T-helper 1 cell treated with Interleukin-12 subunit alpha and Interleukin-12 subunit beta and Interleukin-4 antibody, amounts not matched to agents 30 μg/mL and 1 μg/mL, for 36 hours (primary cell): ENCODE measurements at regions not wholly inside any gene's neighbourhood (a gene's known extent, or its start where the extent isn't known, plus 50 kb on each side); places are given as distances from the start of the nearest gene placed in this dataset.

ENCODE experiments used
- H3K27ac Mint-ChIP-seq: one replicate; pipeline ENCODE4 v1.8.0; 2021; ENCODE audit warnings: mild to moderate bottlenecking, mixed read lengths
- H3K27me3 Mint-ChIP-seq: one replicate; pipeline ENCODE4 v1.8.0; 2021; ENCODE audit warnings: low read depth, mixed read lengths
- H3K36me3 Mint-ChIP-seq: one replicate; pipeline ENCODE4 v1.8.0; 2021; ENCODE audit warnings: low read depth, mixed read lengths
- H3K4me1 Mint-ChIP-seq: one replicate; pipeline ENCODE4 v1.8.0; 2021; ENCODE audit warnings: low read depth, mixed read lengths
- H3K4me3 Mint-ChIP-seq: one replicate; pipeline ENCODE4 v1.8.0; 2021; ENCODE audit warnings: mild to moderate bottlenecking, moderate library complexity, mixed read lengths
- H3K9me3 Mint-ChIP-seq: one replicate; pipeline ENCODE4 v1.8.0; 2021; ENCODE audit warnings: mixed read lengths

- H3K27ac Mint-ChIP-seq = no peak overlapping the region
- H3K4me1 Mint-ChIP-seq = no peaks in the 10 kb centered on the region
- no peaks in the 10 kb centered on the region for H3K27me3 Mint-ChIP-seq
- H3K36me3 Mint-ChIP-seq = no peaks in the 10 kb centered on the region
- H3K9me3 Mint-ChIP-seq = no peaks in the 10 kb centered on the region
- no peak overlapping the region for H3K4me3 Mint-ChIP-seq
These were observed 783.6 kb downstream of the BRD1 start for GRCh38 chr22:49044091-49044490.

- Mint-ChIP-seq H3K4me3 (no peak overlapping the region), H3K27me3 (no peaks in the 10 kb centered on the region), H3K4me1 (no peaks in the 10 kb centered on the region), H3K9me3 (no peaks in the 10 kb centered on the region), H3K27ac (no peak overlapping the region), H3K36me3 (no peaks in the 10 kb centered on the region)
These were observed 784.5 kb downstream of the BRD1 start for GRCh38 chr22:49042877-49043859.

- no peak overlapping the region for H3K27ac Mint-ChIP-seq
- H3K9me3 Mint-ChIP-seq = no peaks in the 10 kb centered on the region
- H3K27me3 Mint-ChIP-seq = no peaks in the 10 kb centered on the region
- no peaks in the 10 kb centered on the region for H3K4me1 Mint-ChIP-seq
- no peaks in the 10 kb centered on the region for H3K36me3 Mint-ChIP-seq
- no peak overlapping the region for H3K4me3 Mint-ChIP-seq
These were observed 785.6 kb downstream of the BRD1 start for GRCh38 chr22:49042066-49042465.

- peaks cover 4% of the 10 kb centered on the region for H3K9me3 Mint-ChIP-seq
- H3K27me3 Mint-ChIP-seq = no peaks in the 10 kb centered on the region
- H3K36me3 Mint-ChIP-seq = no peaks in the 10 kb centered on the region
- no peak overlapping the region for H3K27ac Mint-ChIP-seq
- H3K4me3 Mint-ChIP-seq = no peak overlapping the region
- H3K4me1 Mint-ChIP-seq = no peaks in the 10 kb centered on the region
These were observed 786.8 kb downstream of the BRD1 start for GRCh38 chr22:49040754-49041467.

GRCh38 chr22:49040111-49040510 is 787.6 kb downstream of the BRD1 start:
- no peaks in the 10 kb centered on the region for H3K36me3 Mint-ChIP-seq
- H3K4me3 Mint-ChIP-seq = no peak overlapping the region
- H3K27me3 Mint-ChIP-seq = no peaks in the 10 kb centered on the region
- H3K27ac Mint-ChIP-seq = no peak overlapping the region
- H3K4me1 Mint-ChIP-seq = no peaks in the 10 kb centered on the region
- peaks cover 4% of the 10 kb centered on the region for H3K9me3 Mint-ChIP-seq

GRCh38 chr22:49039625-49040024 is 788.0 kb downstream of the BRD1 start:
- H3K27me3 Mint-ChIP-seq = no peaks in the 10 kb centered on the region
- H3K9me3 Mint-ChIP-seq = peaks cover 4% of the 10 kb centered on the region
- H3K4me1 Mint-ChIP-seq = no peaks in the 10 kb centered on the region
- no peak overlapping the region for H3K27ac Mint-ChIP-seq
- no peaks in the 10 kb centered on the region for H3K36me3 Mint-ChIP-seq
- no peak overlapping the region for H3K4me3 Mint-ChIP-seq

GRCh38 chr22:49037701-49038245 is 789.9 kb downstream of the BRD1 start:
- no peak overlapping the region for H3K27ac Mint-ChIP-seq

GRCh38 chr22:49036513-49036912 is 791.2 kb downstream of the BRD1 start:
- Mint-ChIP-seq H3K4me3 (no peak overlapping the region), H3K9me3 (peaks cover 4% of the 10 kb centered on the region), H3K27ac (no peak overlapping the region), H3K36me3 (no peaks in the 10 kb centered on the region), H3K27me3 (no peaks in the 10 kb centered on the region), H3K4me1 (no peaks in the 10 kb centered on the region)

More at GRCh38 chr22:49037701-49038245, 789.9 kb downstream of the BRD1 start:
- no peaks in the 10 kb centered on the region for H3K27me3 Mint-ChIP-seq
- peaks cover 4% of the 10 kb centered on the region for H3K9me3 Mint-ChIP-seq
- no peaks in the 10 kb centered on the region for H3K36me3 Mint-ChIP-seq
- no peaks in the 10 kb centered on the region for H3K4me1 Mint-ChIP-seq
- H3K4me3 Mint-ChIP-seq = no peak overlapping the region

GRCh38 chr22:49035818-49036457 is 791.7 kb downstream of the BRD1 start:
- Mint-ChIP-seq H3K9me3 (peaks cover 4% of the 10 kb centered on the region), H3K4me3 (no peak overlapping the region), H3K27ac (no peak overlapping the region), H3K4me1 (no peaks in the 10 kb centered on the region), H3K27me3 (no peaks in the 10 kb centered on the region), H3K36me3 (no peaks in the 10 kb centered on the region)

GRCh38 chr22:49034836-49035817 is 792.5 kb downstream of the BRD1 start:
- Mint-ChIP-seq H3K4me3 (no peak overlapping the region), H3K27me3 (no peaks in the 10 kb centered on the region), H3K36me3 (no peaks in the 10 kb centered on the region), H3K9me3 (peaks cover 4% of the 10 kb centered on the region), H3K27ac (no peak overlapping the region), H3K4me1 (no peaks in the 10 kb centered on the region)

GRCh38 chr22:49033616-49034015 is 794.1 kb downstream of the BRD1 start:
- no peaks in the 10 kb centered on the region for H3K27me3 Mint-ChIP-seq
- H3K36me3 Mint-ChIP-seq = no peaks in the 10 kb centered on the region
- H3K4me1 Mint-ChIP-seq = no peaks in the 10 kb centered on the region
- no peak overlapping the region for H3K27ac Mint-ChIP-seq
- H3K9me3 Mint-ChIP-seq = peaks cover 4% of the 10 kb centered on the region
- no peak overlapping the region for H3K4me3 Mint-ChIP-seq

GRCh38 chr22:49032821-49033220 is 794.9 kb downstream of the BRD1 start:
- H3K27ac Mint-ChIP-seq = no peak overlapping the region

GRCh38 chr22:49031746-49032330 is 795.8 kb downstream of the BRD1 start:
- Mint-ChIP-seq H3K4me1 (no peaks in the 10 kb centered on the region), H3K36me3 (no peaks in the 10 kb centered on the region), H3K4me3 (no peak overlapping the region), H3K27ac (no peak overlapping the region), H3K9me3 (peaks cover 4% of the 10 kb centered on the region), H3K27me3 (no peaks in the 10 kb centered on the region)

More at GRCh38 chr22:49032821-49033220, 794.9 kb downstream of the BRD1 start:
- Mint-ChIP-seq H3K36me3 (no peaks in the 10 kb centered on the region), H3K9me3 (peaks cover 4% of the 10 kb centered on the region), H3K4me1 (no peaks in the 10 kb centered on the region), H3K4me3 (no peak overlapping the region), H3K27me3 (no peaks in the 10 kb centered on the region)
